ENCODE measurements at regions not wholly inside any gene's neighbourhood (a gene's known extent, or its start where the extent isn't known, plus 50 kb on each side); places are given as distances from the start of the nearest gene placed in this dataset.

DNA sequence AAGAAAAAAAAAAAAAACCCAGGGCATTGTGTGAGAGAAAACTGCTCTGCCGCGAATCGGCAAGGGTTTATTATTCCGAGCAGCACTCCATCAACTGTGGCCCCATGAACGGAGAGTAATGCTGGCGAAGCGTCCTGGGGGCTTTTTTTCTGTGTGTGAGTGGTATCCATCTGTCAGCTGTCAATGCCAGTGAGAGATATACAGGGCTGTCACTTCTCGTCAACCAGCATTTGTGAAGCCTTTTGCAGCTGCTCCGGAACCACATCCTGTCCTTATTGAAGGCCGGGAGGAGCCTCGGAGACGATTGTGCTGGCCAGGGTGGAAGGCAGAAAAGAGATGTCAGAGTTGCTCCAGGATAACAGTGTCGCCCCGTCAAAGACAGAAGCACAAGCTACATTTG, 356.9 kb upstream of the SMIM21 start:
- TF ChIP-seq, protein P1, sequence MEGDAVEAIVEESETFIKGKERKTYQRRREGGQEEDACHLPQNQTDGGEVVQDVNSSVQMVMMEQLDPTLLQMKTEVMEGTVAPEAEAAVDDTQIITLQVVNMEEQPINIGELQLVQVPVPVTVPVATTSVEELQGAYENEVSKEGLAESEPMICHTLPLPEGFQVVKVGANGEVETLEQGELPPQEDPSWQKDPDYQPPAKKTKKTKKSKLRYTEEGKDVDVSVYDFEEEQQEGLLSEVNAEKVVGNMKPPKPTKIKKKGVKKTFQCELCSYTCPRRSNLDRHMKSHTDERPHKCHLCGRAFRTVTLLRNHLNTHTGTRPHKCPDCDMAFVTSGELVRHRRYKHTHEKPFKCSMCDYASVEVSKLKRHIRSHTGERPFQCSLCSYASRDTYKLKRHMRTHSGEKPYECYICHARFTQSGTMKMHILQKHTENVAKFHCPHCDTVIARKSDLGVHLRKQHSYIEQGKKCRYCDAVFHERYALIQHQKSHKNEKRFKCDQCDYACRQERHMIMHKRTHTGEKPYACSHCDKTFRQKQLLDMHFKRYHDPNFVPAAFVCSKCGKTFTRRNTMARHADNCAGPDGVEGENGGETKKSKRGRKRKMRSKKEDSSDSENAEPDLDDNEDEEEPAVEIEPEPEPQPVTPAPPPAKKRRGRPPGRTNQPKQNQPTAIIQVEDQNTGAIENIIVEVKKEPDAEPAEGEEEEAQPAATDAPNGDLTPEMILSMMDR (IDR thresholded peaks at IDR 0.05) = no peak
- no peak for TF ChIP-seq POLR2A (IDR thresholded peaks at IDR 0.05)
